Stimulated activated CD4-positive, alpha-beta T cell treated with anti-CD3 and anti-CD28 coated beads, Interleukin-4, amount 100 ng/mL, for 4 hours (primary cell): ENCODE measurements at regions not wholly inside any gene's neighbourhood (a gene's known extent, or its start where the extent isn't known, plus 50 kb on each side); places are given as distances from the start of the nearest gene placed in this dataset.

Source experiments
- DNase-seq, 2 experiments: peaks; one replicate each; pipeline ENCODE4 v3.0.0-alpha.2; 2020

DNA sequence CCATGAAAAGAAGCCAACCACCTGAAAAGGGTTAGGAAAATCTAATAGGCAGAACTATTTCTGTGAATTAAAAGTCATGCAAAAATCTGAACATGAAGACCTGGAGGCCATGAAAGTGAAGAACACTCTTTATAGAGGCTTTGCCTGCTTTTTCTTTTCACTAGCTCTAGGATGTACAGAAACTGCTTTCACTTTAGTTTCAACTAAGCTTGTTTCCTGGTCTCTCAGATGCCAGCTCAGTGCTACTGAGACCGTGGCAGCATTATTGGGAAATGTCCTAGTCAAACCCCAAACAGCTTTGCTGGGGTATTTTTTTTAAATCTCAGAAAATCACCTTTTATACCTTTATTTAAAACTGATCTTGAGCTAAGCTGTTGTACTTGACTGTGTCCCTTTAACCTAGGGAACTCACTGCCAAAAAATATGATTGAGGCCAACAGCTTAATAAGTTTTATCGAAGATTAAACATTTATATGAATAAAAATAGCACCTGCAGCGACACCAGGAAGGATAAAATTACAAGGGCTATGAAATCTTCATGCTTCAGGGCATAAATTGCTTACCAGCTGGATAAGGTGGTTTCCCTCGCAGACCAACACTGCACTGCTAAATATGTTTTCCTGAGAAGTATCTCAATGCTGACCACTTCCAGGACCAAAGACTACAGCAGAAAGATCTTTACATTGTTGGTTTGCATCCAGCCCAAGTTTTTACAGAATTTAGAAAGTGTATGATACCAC is 621.8 kb upstream of the ZFHX3 start:
- no peak for DNase-seq

- DNase-seq: no peak
Measured at GRCh38 chr16:73663720-73664119, 615.8 kb upstream of the ZFHX3 start.

DNA sequence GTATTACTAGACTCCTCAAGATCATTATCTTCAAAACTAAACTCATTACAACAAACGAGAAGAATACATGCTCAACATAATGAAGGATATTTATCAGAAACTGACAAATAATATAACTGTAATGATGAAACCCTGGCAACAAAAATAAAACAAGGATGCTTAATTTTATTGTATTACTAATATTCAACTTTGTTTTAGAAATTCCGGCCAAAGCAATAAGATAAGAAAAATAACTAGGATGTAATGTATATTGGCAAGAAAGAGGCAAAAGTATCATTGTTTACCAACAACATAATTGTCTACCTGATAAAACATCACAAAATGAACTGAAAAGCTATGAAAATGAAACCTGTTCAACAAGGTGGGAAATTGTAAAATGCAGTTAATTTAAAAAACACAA is 588.3 kb upstream of the ZFHX3 start:
- DNase-seq: no peak

- DNase-seq: no peak
Measured at GRCh38 chr16:73629011-73629410, 581.1 kb upstream of the ZFHX3 start.

GRCh38 chr16:73617738-73618137 is 569.8 kb upstream of the ZFHX3 start:
- DNase-seq: no peak

GRCh38 chr16:73616770-73617169 is 568.8 kb upstream of the ZFHX3 start:
- no peak for DNase-seq

DNA sequence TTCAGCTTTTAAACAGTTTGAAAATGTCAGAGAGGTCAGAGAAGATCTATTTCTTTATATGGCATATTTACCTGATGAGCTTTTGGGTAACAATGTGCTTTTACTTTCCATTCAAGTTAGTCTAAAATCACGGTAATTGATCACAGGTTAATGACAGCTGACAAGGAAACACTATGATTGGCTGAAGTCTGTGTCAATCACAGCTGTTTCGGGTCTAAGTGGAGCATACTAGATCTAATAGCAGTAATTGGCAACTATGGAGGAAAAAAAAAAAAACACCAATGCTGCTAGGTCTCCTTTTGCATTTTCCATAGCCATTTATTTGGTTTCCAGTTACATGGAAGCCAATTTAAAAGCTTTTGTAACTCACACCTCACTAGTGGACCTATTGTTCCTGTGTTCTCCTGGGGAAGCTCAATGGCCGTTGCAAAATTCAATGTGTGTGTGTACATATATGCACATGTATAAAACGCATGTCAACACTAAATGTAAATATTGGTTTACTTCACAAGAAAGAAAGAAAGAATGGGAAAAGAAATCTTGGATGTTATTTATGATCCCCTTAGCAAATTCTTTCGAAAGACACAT is 568.3 kb upstream of the ZFHX3 start:
- no peak for DNase-seq

GRCh38 chr16:73615071-73615940 is 567.4 kb upstream of the ZFHX3 start:
- DNase-seq: no peak

GRCh38 chr16:73614131-73614530 is 566.2 kb upstream of the ZFHX3 start:
- no peak for DNase-seq

- no peak for DNase-seq
Measured at GRCh38 chr16:73610605-73611156, 562.8 kb upstream of the ZFHX3 start.

DNA sequence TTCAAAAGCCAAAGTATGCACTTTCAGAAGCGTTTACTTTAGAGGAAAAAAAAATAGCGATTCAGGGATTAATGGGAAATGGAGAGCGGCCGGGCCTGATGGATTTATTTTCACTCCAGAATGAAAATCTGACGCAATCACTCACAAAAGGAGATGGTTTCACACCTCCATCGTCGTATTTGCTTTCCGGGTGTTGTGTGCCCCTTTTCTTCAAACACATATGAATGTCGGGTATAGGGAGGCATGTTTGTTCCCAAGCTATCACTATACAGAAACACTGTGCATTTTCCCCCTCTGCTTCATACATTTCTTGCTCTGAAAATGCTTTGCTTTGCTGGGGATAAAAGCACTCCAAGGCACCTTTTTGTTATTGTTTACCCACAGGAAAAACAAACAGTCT is 562.2 kb upstream of the ZFHX3 start:
- no peak for DNase-seq

DNA sequence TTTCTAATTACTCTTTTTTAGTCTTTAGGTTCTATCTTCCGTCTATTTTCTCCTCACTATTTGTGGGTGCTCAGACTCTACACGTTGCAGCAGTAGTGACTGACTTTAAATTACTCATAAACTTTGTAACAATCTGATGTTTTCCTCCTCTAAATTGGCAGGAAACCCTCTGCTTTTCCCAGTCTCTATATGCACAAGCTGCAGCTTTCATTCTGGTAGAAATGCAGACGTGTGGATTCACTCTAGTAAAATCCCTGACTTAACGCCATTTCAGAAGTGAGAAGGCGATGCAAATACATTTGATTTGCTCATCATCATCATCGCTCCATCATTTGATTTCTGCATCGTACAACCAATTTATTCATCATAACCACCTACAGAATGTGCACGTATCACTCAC is 561.0 kb upstream of the ZFHX3 start:
- no peak for DNase-seq

DNA sequence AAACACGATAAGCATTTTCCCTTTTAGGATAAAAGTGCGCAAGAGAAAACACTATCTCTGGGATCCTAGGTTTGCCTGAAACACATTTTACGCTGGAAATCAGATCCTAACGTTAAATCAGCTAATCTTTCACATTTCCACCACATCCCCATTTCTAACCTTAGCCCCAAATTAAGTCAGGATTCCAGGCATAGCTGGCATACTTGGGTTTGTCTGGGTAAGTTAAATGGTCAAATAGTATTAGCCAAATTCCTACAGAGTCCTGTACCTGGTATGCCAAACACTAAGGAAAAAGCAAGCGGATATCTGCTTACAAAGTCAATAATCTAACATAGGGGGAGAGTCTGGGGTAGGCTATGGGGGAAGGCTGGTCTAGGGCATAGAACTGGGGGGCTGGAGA is 557.4 kb upstream of the ZFHX3 start:
- no peak for DNase-seq

GRCh38 chr16:73601911-73602310 is 554.0 kb upstream of the ZFHX3 start:
- no peak for DNase-seq

DNA sequence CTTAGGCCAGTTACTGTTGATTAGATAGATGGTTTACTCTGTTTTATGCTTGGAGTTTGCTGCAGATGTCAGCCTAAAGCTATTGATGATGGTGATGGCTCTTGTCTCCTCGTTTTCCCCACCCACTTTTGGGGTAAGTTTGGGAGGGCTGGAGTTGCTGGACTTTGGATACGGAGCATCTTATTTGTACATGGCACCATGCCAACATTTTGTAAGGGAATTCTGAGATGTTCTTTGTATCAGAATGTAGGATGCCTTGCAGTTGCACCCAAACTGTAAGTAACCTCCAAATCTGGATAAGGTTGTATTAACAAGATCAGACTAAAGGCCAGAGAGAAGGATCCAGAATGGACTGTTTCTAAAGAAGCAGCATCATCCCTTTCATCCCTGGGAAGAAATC is 551.9 kb upstream of the ZFHX3 start:
- no peak for DNase-seq

GRCh38 chr16:73599351-73599750 is 551.4 kb upstream of the ZFHX3 start:
- DNase-seq: no peak

DNA sequence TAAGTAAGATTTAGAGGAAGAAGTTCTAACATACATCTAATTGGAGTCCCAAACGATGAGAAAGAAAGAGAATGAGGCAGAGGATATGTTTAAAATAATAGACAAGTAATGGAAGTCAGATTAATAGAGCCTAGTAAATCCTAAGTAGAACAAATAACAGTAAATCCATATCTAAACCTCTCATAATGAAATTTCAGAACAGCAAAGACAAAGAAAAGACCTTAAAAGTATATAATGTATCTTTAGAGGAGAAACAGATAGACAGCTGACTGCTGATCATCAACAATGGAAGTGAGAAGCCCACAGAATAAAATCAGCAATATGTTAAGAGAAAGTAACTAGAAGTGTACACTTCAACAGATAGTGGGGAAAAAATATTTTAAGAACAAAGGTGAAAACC is 536.2 kb upstream of the ZFHX3 start:
- no peak for DNase-seq

- DNase-seq: no peak
Measured at GRCh38 chr16:73572135-73572828, 524.4 kb upstream of the ZFHX3 start.

- DNase-seq: no peak
Measured at GRCh38 chr16:73569266-73569980, 521.5 kb upstream of the ZFHX3 start.

DNA sequence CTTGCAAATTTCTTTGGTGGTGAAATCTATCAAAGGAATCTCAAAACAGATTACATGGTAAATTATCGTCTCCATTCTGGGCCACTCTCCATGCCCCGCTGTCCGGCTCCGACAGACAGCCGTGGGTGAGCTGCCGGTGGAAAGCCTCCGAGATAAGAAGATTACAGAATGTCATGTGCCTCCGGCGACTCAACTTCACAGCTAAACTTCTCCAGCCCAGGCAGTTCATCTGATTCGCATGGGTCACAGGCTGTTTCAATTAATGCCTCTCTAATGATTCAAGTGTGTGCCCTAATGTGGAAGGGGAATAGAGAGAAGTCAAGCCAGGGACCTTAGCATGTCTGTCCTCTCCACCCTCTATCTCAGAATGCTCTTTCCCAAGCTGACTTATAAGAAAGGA is 520.8 kb upstream of the ZFHX3 start:
- no peak for DNase-seq

DNA sequence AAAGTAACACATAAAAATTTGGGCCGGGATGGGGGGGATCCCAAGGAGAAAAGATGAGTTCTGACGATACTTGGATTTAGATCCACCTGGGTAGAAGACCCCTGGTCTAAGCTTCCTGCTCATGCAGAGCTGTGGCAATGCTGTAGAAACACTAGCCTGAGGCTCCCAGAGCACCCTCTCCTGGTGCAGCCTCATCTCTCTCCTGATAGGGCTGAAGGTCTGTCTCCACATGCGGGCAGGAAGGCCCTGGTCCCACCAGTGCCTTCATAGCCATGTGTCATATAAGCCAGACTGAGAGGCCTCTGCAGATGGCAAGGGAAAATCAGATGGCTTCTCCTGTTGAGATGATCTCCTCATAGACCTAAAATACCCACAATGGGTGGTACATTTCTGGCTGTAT is 518.0 kb upstream of the ZFHX3 start:
- DNase-seq: no peak

- no peak for DNase-seq
Measured at GRCh38 chr16:73565263-73565662, 517.3 kb upstream of the ZFHX3 start.
